ENCODE measurements at regions not wholly inside any gene's neighbourhood (a gene's known extent, or its start where the extent isn't known, plus 50 kb on each side); places are given as distances from the start of the nearest gene placed in this dataset.

- H3K4me3 Mint-ChIP-seq, result no peak overlapping the region
- peaks cover 5% of the 10 kb centered on the region for H3K27me3 Mint-ChIP-seq (ENCODE audit: low read depth)
- H3K27ac Mint-ChIP-seq (ENCODE audit: unreplicated experiment), result no peak overlapping the region
- TF ChIP-seq CTCF (conservative IDR thresholded peaks at IDR 0.05), result no peak
- peaks cover 4% of the 10 kb centered on the region for H3K4me1 Mint-ChIP-seq
- no peak for DNase-seq (ENCODE audit: low read depth, low spot score)
- H3K36me3 Mint-ChIP-seq (ENCODE audit: low read depth), result no peaks in the 10 kb centered on the region
- H3K9me3 Mint-ChIP-seq, result no peaks in the 10 kb centered on the region
Measured at GRCh38 chr2:220221992-220222391, 594.6 kb downstream of the SLC4A3 start.

DNA sequence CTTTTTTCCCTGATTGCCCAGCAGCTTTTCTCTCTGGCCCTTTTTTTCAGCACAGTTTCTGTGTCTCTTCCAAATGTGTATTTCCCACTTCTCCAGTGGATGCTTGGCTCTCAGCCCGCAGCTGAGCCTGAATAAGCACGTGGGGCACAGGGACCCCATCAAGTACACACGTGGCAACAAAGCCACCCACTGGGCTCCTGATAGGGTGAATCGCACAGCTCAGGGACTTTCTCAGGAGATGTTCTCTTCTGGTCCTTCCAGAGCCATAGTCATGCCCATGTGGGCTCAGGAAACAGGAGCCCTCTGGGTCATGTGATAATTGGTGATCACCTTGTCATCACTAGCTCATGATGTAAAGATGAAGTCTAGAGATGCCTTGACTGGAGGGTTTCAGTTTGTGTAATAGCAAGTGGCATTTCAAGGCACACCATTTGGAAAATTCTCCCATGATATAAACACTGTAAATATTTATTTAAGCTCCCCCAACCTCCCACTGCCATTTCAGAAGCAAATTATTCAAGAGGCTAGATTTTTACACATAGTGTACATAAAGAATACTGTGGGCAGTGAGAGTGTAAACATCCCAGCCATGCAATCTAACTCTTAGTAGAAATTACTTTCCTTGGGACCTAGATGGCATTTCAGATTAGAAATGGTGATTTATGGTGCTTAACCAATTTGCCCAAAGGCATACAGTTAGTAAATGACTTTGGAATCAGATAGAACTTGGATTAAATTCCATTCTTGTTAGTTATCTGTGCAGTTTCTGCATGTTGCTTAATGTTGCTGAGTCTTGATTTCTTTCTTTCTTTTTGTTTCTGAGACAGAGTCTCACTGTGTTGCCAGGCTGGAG, 597.5 kb downstream of the SLC4A3 start:
- no peaks in the 10 kb centered on the region for H3K4me1 Mint-ChIP-seq
- no peaks in the 10 kb centered on the region for H3K9me3 Mint-ChIP-seq
- H3K36me3 Mint-ChIP-seq (ENCODE audit: low read depth), result no peaks in the 10 kb centered on the region
- TF ChIP-seq CTCF (conservative IDR thresholded peaks at IDR 0.05), result no peak
- H3K27me3 Mint-ChIP-seq (ENCODE audit: low read depth), result peaks cover 3% of the 10 kb centered on the region
- H3K27ac Mint-ChIP-seq (ENCODE audit: unreplicated experiment), result no peak overlapping the region
- H3K4me3 Mint-ChIP-seq, result no peak overlapping the region
- DNase-seq (ENCODE audit: low read depth, low spot score), result no peak

DNA sequence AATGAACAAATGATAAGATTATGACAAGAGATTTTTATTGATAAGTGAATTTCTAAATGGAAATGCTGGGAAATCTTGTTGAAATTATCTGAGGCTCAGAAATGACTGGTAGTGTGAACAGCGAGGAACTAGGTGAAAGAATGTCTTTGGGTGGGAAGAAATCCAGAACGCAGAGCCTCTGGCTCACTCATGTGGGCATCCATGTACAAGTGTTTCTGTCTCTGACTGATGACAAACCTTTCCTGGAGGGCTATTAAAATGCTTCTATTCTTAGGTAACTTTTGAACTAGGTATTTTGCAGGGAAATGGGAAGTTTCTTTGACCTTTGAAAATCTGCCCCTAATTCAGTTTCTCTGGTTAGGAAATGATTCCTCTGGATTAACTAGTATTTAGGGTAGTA, 598.6 kb downstream of the SLC4A3 start:
- H3K27ac Mint-ChIP-seq (ENCODE audit: unreplicated experiment), result no peak overlapping the region
- no peaks in the 10 kb centered on the region for H3K9me3 Mint-ChIP-seq
- H3K4me3 Mint-ChIP-seq, result no peak overlapping the region
- H3K27me3 Mint-ChIP-seq (ENCODE audit: low read depth), result peaks cover 3% of the 10 kb centered on the region
- no peaks in the 10 kb centered on the region for H3K36me3 Mint-ChIP-seq (ENCODE audit: low read depth)
- H3K4me1 Mint-ChIP-seq, result no peaks in the 10 kb centered on the region
- no peak for TF ChIP-seq CTCF (conservative IDR thresholded peaks at IDR 0.05)
- no peak for DNase-seq (ENCODE audit: low read depth, low spot score)

- no peaks in the 10 kb centered on the region for H3K4me1 Mint-ChIP-seq
- peaks cover 3% of the 10 kb centered on the region for H3K27me3 Mint-ChIP-seq (ENCODE audit: low read depth)
- DNase-seq (ENCODE audit: low read depth, low spot score), result no peak
- H3K4me3 Mint-ChIP-seq, result no peak overlapping the region
- no peak for TF ChIP-seq CTCF (conservative IDR thresholded peaks at IDR 0.05)
- no peaks in the 10 kb centered on the region for H3K9me3 Mint-ChIP-seq
- no peak overlapping the region for H3K27ac Mint-ChIP-seq (ENCODE audit: unreplicated experiment)
- no peaks in the 10 kb centered on the region for H3K36me3 Mint-ChIP-seq (ENCODE audit: low read depth)
Measured at GRCh38 chr2:220226546-220226945, 599.1 kb downstream of the SLC4A3 start.

GRCh38 chr2:220227266-220227920, 600.0 kb downstream of the SLC4A3 start:
- Mint-ChIP-seq H3K4me1 (no peaks in the 10 kb centered on the region), H3K4me3 (no peak overlapping the region), H3K9me3 (no peaks in the 10 kb centered on the region), H3K27ac (ENCODE audit: unreplicated experiment) (no peak overlapping the region), H3K36me3 (ENCODE audit: low read depth) (no peaks in the 10 kb centered on the region), H3K27me3 (ENCODE audit: low read depth) (peaks cover 3% of the 10 kb centered on the region)
- TF ChIP-seq CTCF (conservative IDR thresholded peaks at IDR 0.05), result no peak
- DNase-seq (ENCODE audit: low read depth, low spot score), result no peak
